GM19395 (cell line): ENCODE measurements at regions not wholly inside any gene's neighbourhood (a gene's known extent, or its start where the extent isn't known, plus 50 kb on each side); places are given as distances from the start of the nearest gene placed in this dataset.

ENCODE experiments used
- ATAC-seq: cut with Tn5 transposase; IDR thresholded peaks from one replicate; pipeline ENCODE4 v1.9.1; 2021; ENCODE audit warnings: mild to moderate bottlenecking, moderate library complexity; ENCODE audit not compliant: unreplicated experiment

DNA sequence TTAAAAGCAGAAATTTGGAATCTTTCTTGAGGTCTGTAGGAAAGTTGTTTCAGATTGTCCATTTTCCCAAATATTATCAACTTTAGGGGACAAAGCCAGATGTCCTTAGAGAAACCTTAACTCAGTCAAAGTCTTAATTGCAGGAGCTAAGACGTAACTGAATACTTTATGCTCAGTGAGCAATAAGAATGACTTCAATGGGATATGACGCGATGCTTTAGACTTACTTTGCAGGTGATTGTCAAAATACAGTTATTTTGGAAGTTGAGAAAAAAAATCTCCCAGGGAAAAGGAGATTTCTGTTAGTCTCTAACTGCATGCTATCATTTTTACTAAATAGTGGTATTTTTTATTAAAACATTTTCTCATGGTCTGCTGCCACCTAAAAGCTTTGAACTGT lies 750.9 kb upstream of the STXBP6 start:
- ATAC-seq = no peak

DNA sequence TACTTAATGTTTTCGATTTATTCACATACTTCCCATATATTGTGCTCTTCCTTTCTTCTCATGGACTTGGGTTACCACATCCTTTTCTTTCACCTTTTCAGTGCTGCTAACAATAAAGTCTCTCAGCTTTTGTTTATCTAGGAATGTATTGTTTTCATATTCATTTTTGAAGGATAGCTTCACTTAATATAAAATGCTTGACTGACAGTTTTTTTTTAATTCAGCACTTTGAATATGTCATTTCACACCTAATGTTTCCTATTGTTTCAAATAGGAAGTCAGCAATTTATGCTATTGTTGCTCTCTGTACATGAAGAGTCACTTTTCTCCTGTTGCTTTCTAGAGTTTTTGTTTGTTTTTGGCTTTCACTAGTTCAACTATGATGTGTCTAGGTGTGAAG lies 738.3 kb upstream of the STXBP6 start:
- ATAC-seq = no peak

DNA sequence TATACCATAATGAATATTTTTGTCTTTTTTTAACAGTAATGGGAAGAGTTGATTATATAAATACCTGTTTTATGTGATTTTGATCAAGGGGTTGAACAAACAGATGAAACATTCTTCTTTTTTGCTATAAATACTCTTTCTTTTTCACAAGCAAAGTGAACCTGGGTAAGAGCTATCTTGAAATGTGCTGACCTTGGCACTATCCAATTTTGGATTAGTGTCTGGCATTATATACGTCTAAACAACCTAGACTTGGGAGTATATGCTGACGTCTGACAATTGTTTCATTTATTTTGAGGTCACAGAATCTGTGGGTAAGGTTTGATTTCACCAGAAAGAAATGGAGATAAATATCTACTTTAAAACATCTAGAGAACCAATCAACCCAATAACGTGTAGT lies 716.0 kb upstream of the STXBP6 start:
- ATAC-seq = no peak

DNA sequence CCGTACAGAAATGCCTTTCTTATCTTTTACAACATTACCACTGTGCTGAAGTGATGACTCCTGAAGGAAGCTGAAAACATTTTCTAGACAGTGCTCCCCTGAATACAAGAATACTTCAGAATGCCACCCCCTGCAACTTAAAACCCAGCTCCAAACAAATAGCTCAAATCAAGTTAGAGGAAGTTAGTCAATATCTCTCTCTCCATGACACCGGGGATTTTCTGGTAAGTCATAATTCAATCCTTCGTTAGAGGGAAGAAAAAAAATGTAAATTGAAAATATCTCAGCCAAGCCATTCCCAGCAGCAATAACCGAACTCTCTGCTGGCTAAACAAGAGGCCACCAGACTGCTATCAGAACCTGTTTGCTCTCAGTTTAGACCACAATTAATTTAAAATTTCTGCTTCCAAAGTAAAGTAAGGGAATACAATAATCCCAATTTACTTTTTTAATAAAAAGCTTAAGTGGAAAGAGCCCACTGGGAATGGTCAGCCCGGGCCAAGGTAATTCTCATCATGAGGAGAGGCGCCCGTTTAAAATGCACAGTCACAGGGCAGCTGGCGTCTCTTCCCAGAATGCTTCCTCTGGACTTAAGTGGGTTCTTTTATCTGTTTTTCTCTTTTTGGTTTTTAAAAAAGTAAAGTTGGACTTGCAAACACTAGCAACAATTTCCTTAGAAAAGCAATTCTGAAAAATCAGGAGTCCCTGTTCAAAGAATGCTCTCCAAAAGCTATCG lies 710.1 kb upstream of the STXBP6 start:
- no peak for ATAC-seq

DNA sequence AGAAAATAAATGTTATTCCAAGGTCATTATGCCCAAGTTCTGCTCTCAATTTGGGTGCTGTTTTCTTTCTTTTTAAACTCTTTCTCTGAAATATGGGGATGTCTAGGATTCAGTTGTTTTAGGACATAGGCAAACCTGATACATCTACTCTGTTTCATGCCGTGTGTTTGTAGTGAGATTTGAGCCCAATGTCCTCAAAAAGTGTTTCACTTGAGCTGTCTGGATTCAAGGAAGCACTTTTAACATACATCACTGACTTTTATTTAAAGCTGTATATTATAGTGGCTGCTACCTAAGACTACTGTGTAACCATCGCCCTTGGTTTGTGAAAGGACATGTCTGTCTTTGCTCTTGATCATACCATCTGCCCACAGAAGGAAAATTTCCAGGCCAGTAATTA lies 709.3 kb upstream of the STXBP6 start:
- no peak for ATAC-seq

DNA sequence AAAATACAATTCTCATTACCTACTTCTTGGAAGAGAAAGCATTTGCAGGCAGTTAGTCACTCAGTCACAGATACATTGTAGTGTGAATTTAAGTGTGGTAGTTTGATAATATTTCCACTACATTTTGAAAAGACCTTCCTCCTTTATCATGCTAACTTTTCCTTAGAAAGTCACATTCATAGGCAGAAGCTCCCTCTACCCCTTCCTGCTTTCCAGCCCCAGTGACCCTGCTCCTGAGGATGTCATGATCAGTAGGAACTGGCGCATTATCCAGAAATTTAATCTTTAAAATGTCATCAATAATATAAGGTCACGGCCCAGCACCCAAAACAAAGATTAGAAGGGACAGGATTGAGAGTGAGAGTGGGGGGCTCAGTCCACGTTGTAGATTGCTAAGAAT lies 707.4 kb upstream of the STXBP6 start:
- no peak for ATAC-seq

DNA sequence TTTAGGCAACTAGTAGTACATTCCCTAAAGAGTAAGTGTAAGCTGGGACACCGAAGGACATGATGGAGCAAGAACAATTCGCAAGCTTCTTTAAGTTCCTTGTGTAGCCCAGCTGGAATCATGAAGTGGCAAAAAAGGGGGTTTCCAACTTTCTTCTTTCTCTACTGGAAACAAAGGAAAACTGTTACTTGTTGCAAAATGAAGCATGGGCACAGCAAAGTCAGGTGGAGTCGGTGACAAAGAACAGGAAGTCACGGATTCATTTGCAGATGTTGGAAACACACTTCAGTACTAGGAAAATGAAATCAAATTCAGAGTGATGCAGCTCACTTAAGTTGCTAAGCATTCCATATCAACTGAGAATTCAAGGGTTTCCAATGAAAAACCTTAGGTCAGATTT lies 706.9 kb upstream of the STXBP6 start:
- no peak for ATAC-seq

DNA sequence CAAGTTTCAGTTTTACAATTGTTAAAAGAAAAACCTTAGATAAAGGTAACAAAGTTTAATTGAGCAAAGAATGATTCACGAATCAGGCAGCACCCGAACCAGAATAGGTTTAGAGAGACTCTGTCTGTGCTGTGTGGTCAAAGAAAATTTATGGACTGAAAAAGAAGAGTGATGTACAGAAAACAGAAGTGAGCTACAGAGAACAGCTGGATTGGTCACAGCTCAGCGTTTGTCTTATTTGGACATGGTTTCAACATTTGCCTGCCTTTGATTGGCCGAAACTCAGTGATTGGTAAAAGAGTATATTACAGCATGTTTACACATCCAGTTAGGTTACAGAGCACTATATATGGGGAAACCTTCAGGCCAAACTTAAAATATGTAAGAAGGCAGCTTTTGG lies 703.2 kb upstream of the STXBP6 start:
- no peak for ATAC-seq

DNA sequence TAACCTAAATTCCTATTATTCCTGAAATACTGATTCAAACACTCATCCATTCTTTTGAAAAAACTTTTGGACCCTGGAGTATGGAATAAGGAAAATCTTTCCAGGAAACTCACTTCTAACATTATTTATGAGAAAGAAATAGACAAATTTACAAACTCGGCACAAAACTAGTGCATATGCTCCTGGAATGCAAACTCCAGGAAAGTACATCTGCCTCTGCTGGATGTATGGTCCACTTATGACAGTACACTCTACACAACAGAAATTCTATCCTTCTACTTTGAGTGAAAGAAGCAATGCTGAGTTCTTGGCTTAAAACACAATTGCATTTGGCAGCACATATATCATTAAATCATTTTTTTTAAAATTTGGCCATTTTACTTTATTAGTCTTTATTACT lies 700.5 kb upstream of the STXBP6 start:
- ATAC-seq = no peak
